HG02885 (cell line): ENCODE measurements at regions not wholly inside any gene's neighbourhood (a gene's known extent, or its start where the extent isn't known, plus 50 kb on each side); places are given as distances from the start of the nearest gene placed in this dataset.
"Not testable (repeated sequence)": the region's sequence is repeated elsewhere in the genome, so short reads cannot be mapped to it uniquely, and the experiment has no call there.

Experiments used
- ATAC-seq: cut with Tn5 transposase; IDR thresholded peaks from one replicate; pipeline ENCODE4 v1.9.1; 2021; ENCODE audit warnings: mild to moderate bottlenecking; ENCODE audit not compliant: unreplicated experiment, poor library complexity

DNA sequence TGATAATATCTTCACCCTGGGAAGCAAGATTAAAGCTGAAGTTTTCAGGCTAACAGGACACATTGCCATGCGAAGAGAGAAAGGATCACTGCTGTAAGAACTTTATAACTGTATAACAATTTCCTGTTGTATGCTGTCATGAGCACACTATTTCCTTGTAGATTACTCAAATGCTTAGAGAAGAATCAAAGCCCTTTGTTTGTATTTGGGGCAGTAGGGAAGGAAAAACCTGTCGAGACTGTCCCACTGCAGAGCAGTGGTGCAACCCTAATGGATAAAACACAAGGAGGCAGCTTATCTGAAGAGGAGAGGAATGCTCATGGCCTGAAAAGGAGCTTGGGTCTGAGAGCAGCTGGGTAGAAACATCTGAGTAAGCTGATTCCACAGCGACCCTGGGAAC is 327.7 kb upstream of the NPSR1 start:
- no peak for ATAC-seq

DNA sequence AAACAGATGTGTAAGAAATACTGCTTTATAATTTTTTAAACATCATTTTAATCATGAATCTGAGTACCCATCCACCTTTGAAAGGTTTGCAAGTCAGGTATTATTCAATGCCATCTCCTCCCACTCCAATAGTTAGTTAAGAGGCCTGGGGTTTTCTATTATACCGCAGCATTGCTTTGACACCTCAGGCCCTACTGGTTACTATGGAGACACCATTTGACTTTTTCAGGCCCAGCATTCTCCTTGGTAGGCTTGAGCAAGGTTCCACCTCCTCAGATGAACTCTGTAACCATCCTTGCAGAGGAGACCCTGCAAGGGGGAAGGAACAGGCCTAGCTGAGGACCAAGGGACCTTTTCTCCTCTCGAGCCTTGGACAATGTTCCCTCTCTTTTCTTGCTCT is 326.9 kb upstream of the NPSR1 start:
- no peak for ATAC-seq

DNA sequence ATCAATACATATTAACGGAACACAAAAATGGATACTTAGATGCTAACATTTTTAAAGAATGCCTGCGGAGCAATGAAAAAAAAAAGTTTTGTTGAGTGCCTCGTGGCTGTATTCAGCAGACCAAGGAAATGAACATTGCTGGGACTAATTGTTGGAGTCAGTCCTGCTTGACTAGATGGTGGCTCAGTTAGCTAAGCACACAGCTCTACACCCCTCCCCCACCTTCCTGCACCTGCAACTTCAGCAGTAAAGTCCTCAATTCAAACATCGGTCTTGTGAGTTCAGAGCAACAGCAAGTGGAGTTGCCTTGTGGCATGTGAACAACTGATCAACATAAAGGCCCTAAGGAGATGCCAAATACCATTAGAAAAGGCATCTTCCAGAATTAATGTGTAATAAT is 326.0 kb upstream of the NPSR1 start:
- ATAC-seq, result no peak

DNA sequence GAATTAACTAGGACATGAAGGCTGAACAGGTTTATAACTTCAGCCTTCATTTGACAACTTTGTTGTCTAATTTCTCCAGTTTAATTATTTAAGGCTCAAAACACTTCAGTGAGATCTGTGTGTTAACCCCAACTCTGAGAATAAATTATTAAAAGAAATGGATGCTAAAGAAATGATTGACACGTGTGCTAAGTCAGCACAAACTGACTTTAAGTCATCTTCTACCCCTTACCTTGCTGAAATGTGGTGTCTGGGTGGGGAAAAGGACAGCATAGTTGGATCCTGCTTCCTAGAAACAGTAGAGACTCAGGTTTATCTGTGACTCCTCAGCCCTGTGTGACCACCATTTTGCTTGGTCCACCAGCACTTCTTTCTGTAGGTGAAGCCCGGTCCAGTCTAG is 324.8 kb upstream of the NPSR1 start:
- no peak for ATAC-seq

DNA sequence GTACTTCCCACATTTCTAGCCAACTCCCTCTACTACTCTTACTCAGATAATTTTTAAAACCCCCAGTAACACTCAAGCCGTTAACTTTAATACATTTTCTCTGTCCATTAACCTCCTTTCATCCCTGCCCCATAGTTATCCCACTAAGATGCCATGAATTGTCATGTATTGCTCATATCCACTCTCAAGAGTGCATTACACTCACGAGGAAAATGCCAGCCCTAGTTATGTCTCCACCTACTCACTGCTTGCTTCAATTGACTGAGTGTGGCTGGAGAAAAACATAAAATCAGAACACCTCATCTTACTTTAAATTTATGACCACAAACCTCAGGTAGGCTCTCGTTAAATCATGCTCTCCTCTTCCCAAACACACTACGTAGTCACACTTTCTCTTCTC is 324.1 kb upstream of the NPSR1 start:
- ATAC-seq, result no peak

DNA sequence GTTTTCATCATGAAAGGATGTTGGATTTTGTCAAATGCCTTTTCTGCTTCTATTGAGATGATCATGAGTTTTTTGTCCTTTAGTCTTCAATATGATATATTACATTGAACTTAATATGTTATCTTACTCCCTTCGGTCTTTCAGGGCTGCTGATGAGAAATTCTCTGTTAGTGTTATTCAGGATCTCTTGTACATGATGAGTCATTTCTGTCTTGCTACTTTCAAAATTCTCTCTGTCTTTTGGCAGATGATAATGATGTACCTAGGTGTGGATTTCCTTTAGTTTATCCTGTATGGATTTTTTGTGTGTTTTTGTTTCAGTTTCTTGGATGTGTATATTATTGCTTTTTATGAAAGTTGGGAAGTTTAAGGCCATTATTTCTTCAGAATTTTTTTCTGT is 320.9 kb upstream of the NPSR1 start:
- ATAC-seq, result no peak

DNA sequence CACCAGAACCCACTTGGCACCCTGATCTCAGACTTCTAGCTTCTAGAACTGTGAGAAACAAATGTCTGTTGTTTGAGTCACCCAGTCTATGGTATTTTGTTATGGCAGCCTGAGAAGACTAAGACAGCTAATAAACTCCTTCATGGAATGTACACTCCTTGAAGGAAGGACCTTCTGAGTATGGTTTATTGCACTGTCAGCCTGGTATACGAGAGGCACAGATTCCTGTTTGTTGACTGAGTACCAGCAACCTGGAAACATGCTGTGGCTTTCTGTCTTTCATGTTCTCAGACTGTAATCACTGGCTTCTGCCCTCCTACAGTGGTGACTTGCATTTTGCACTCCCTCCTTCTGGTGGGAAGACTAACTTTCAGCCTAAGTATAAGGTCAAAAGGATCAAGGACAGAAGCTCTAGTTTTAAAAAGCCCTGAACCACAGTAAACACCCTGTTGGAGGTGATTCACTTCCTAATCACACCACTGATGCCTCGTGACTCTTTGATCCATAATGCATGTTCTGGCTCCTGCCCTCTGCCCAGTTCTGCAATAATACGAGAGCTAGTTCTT is 319.0 kb upstream of the NPSR1 start:
- ATAC-seq, result no peak

DNA sequence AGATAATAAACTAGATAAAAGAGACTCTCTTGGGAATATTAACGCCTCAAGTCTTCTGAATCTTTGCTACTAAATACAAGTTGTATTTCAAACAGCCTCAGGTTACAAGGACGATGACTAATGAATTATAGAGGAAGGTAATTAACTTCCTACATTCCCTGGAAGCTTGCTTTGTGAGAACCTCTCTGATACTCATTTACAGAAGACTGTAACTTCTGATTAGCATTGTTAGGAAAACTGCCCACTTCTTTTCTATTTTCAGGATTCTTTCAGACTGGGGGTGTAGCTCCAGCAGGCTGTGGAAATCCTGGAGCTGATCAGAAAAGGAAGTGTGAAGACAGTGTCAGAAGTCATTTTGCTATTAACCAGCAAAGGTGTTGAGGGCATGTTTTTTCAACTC is 316.7 kb upstream of the NPSR1 start:
- no peak for ATAC-seq

DNA sequence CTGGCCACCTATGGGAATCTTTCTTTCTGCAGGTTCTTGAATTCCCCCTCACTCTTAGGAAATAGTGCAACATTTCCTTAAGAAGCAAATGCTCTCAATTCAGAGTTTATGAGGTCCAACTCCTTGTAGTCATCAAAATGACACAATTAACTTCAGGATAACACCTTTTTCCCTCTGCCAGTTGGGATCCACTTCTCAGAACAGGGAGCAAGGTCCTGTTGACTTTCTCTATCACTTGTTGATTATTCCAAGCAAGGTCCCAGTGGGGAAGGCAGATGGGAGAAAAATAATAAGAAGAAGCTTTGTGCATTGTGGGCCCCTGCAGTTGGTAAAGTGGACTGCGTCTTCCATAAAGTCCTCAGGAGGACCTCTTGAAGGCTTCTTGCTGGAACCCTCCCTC is 315.6 kb upstream of the NPSR1 start:
- no peak for ATAC-seq

DNA sequence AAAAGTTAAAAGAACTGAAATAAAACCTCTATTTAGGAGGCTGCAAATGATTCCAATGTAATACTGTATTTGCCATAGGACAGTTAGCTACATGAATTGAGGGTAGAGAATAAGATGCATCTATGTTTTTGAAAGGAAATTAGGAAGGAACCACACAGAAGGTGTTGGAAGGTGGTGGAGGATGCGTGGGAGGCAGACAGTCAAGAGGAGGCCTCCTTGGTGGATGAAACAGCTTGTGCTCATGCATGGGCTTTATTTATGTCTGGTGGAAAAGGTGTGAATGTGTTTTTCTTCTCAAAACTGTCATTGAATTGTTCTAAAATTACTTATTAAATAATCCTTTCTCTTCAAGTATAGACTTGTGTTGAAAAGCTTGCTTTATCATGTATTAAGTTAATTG is 314.4 kb upstream of the NPSR1 start:
- no peak for ATAC-seq

DNA sequence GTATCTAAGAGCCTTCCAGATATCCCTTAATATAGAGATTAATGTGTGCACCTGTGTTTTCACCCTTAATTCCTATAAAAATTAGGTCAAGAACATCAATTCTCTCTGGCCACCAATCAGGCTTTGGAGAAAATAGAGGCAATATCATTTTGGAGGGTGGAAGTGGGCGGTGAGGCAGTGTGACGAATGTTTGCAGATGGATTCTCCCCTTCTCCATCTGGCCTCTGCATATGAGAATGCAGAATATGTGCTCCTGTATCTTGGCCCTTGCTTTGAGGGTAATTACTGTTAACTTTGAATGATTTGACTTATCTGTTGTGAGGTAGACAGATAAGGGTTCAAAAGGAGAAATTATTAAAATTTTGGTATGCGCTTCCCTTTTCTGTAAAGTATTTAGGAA is 304.0 kb upstream of the NPSR1 start:
- no peak for ATAC-seq

DNA sequence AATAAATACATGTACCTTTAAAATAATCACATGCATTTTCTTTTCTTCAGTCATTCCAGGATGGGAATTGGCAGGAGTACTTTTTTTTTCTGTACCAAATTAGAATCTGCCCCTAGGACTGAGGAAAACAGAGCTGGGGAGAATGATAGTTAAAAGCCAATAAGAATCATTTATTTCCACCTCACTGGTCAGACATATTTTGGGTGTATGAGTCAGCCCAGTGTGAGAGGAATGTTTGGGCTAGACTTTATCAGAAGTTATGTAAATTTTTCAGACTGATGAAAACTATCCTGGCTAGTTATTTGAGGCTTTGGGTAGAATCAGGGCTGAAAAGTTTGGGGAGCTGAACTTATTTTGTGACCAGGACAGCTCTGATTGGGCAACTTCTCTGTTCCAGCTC is 303.1 kb upstream of the NPSR1 start:
- no peak for ATAC-seq

DNA sequence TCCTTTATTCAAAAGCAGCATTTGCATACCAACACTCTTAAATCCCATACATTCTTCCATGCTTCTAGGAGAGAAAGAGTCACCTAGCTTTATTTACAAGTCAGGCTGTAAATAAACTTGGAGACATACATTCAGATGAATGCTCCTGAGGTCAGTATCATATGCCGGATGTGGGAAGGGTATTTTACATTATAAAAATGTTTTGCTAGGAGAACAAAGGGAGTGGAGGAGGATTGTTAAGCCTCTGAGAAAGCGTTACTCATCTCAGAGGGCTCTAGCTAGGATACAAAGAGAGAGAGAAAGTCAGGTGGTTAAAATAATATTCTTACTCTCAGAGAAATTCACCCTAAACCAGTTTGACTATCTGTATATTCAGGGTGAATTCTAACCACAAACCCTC is 300.9 kb upstream of the NPSR1 start:
- ATAC-seq, result no peak

DNA sequence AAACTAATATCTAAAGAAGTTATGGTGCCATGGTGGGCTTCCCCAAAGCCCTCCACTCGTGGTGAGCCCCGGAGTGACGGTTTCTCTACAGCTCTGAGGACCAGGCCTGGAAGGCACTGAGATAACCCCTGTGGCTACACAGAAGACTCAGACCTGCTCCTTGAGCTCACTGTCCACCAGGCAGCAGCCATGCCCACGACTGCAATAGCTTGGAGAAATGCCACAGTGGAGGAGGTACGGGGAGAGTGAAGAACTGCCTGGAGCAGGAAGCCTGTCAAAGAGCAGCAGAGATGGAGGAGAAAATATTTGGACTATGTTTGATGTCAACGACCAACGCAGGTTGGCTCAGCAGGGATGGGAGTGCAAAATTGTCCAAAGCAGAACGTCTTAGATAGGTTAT is 300.1 kb upstream of the NPSR1 start:
- no peak for ATAC-seq

DNA sequence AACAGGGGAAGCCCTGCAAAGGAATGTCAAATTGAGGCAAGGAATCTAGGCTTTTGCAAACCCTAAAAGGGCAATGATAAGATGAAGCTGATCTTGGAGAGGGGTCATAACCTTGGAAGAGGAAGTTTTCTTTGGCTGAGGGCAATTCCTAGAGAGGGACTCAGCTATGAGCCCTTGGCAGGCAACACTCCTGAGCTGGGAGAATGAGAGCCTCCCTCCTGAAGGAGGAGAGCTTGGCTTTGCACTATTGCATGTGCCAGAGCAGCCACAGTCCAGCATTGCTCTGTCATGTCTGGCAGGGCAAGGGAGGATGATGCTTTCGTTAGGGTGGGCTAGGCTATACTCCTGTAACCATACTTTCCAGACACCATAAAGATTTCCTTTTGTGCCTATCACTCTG is 299.4 kb upstream of the NPSR1 start:
- ATAC-seq, result not testable (repeated sequence)

DNA sequence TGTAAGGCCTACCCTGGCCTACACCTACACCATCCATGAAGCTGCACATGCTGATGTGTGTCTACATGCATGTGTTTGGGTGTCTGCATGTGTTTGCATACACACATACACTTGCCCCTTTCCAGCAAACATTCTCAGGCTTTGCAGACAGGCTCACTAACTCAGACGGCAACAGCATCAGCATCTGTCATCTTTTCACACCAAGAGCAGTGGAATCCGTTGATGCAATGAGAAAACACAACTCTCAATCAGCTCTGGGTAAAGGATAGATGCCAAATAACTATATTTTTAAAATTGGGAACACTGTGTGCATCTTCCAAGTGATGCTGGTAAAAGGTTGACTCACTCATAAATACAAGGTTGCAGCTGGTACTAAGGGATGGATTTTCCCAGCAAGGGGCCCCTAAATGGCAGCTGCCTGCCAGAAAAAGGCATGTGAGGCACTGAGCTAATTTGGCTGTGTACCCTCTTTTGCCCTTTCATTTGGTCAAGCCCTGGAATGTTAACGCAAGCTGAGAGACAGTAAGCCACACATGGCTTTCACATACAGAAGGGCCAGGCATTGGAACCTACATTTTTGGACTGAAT is 296.3 kb upstream of the NPSR1 start:
- ATAC-seq, result no peak

DNA sequence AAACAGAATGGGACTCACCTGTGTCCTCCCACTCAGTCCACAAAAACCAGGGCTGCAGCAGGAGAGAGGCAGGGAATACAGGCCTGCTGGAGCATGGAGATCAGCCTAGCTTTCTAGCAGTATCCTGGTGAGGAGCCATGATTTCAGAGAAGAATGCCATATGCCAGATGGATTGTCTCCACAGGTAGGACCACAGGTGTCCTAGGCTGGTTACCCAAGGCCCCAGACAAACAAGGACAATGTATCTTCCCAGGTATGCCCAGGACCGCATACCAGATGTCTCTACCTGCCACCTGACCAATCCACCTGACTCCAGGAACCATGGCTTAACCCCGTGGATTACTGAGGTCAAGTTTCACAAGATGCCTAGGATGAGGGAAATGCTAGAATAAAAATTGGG is 295.4 kb upstream of the NPSR1 start:
- no peak for ATAC-seq

DNA sequence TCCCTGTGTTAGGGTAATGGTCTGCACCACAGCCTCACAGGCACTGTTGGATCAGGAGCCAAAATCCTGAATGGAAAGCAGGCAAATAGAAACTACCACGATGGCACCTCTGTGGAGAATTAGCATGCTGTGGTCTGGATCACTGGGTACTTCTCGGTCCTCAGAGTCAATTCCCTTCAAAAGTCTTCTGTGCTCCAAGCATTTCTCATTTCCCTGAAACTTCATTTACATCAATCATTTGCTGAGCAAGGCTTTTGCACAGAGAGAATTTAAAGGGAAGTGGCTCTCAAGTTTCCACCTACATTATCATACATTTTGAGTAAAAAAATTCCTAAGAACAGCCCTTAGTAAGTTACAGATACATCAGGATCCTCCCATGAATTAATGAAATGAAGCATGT is 293.9 kb upstream of the NPSR1 start:
- no peak for ATAC-seq

DNA sequence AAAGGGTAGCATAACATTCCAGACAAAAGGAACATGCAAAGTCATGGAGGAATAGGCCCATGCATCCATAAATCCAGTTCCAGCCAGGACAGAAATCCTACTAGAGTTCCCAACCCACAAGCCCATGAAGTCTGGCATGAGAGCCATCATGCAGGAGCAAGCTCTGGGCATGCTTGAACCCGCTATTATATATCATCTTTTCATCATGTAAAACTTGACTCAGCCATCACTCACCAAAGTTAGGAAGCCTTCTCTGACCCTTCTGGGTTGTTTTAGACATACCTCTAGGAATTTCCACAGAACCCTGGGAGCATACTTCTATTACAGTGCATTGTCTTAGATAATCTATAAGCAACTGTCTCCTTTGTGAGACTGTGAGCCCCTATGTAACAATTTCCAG is 293.0 kb upstream of the NPSR1 start:
- ATAC-seq, result no peak

DNA sequence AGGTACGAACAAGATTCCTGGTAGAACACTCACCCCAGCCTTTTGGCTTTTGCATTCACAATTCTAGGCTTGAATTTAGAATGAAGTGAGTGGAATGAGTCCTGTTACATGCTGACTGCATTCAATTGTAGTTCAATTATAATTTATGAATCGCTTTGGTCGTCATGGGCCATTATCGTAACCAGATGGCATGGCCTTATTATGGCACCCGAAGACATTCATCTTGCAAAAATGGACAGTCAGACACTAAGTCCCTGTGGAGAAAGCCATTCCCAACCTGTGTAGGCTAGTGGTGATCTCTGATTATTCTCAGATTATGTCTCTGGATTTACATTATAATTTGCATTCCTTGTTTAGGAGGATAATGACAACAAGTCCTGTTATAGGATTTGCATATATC is 292.4 kb upstream of the NPSR1 start:
- no peak for ATAC-seq

DNA sequence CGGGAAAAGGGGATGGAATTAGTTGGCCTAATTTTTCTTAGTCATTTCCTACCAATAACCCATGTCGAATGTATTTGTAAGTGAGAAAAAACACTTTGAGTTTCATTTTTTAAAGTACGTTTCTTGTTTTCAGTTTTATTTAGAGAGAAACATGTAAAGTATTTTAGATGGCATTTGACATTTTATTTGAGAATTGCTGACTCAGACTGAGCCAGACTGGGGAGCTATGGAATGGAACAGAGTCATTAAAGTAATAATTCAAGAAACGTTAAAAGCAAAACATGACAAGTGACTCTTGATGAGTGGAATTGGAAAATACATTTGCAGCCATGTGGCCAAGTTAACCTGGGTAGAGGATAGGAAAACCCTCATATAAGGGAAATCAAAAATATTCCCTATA is 286.1 kb upstream of the NPSR1 start:
- no peak for ATAC-seq

DNA sequence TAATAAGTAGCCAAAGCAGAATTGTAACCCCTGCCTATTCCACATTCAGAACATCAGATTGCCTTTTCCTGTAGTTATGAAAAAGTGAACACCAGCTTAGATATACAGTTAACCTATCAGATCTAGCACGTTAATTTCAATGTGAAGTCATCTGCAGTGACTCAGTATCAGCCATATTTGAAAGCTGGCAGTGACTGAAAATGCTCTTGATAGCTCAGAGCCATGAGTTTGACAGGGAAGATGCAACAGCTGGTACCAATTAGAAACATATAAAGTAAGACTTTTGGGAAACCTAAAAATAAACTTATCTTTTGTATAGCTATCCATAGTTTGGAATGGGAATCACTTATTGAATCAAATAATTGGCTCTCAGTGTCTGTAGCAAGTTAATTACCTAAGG is 284.1 kb upstream of the NPSR1 start:
- ATAC-seq, result no peak
